ENCODE measurements at regions not wholly inside any gene's neighbourhood (a gene's known extent, or its start where the extent isn't known, plus 50 kb on each side); places are given as distances from the start of the nearest gene placed in this dataset.

GRCh38 chr4:111837761-111838160 is 307.5 kb upstream of the FAM241A start:
- Mint-ChIP-seq H3K9me3 (peaks cover 0 to 1% (median 0%) of the 10 kb centered on the region in 7 donors), H3K4me3 (no peak overlapping the region), H3K27me3 (ENCODE audit: low read depth in 3 of 3) (peaks cover 0 to 2% (median 1%) of the 10 kb centered on the region in 3 donors), H3K27ac (no peak overlapping the region), H3K36me3 (no peaks in the 10 kb centered on the region), H3K4me1 (no peaks in the 10 kb centered on the region)
- Histone ChIP-seq H3K27ac (ENCODE audit: low read depth in 1 of 2, low read length in 2 of 2) (no peak overlapping the region), H3K9ac (ENCODE audit: insufficient read depth, low read length, poor library complexity, severe bottlenecking) (no peak overlapping the region), H4K20me1 (ENCODE audit: insufficient read depth, low read length) (no peaks in the 10 kb centered on the region), H3K27me3 (ENCODE audit: control insufficient read depth in 2 of 2, insufficient read depth in 2 of 2, low read length in 2 of 2) (no peaks in the 10 kb centered on the region), H3K4me1 (ENCODE audit: control insufficient read depth in 1 of 2, insufficient read depth in 2 of 2, low read length in 2 of 2) (no peaks in the 10 kb centered on the region), H2AFZ (ENCODE audit: insufficient read depth, low read depth, low read length, poor library complexity, severe bottlenecking) (no peak overlapping the region), H3K4me3 (replicated peaks in 1 of 3; ENCODE audit: low read depth in 2 of 3, low read length in 3 of 3) (no peak overlapping the region), H3K9me3 (replicated peaks in 1 of 2; ENCODE audit: control insufficient read depth in 1 of 2, insufficient read depth in 1 of 2, low read length in 2 of 2) (no peaks in the 10 kb centered on the region), H3K36me3 (replicated peaks in 1 of 2; ENCODE audit: control insufficient read depth in 1 of 2, insufficient read depth in 2 of 2, low read length in 2 of 2) (no peaks in the 10 kb centered on the region), H3K79me2 (ENCODE audit: insufficient read depth, low read length) (no peaks in the 10 kb centered on the region), H3K4me2 (replicated peaks; ENCODE audit: extremely low read depth, low read length, poor library complexity, severe bottlenecking) (no peak overlapping the region)
- intact Hi-C loops (cut with micrococcal nuclease), result no loop called here
- DNase-seq, result no peak
- WGBS (ENCODE audit: insufficient coverage), result no CpG with 5 or more reads among the region's 2 CpGs
- TF ChIP-seq, protein P1, sequence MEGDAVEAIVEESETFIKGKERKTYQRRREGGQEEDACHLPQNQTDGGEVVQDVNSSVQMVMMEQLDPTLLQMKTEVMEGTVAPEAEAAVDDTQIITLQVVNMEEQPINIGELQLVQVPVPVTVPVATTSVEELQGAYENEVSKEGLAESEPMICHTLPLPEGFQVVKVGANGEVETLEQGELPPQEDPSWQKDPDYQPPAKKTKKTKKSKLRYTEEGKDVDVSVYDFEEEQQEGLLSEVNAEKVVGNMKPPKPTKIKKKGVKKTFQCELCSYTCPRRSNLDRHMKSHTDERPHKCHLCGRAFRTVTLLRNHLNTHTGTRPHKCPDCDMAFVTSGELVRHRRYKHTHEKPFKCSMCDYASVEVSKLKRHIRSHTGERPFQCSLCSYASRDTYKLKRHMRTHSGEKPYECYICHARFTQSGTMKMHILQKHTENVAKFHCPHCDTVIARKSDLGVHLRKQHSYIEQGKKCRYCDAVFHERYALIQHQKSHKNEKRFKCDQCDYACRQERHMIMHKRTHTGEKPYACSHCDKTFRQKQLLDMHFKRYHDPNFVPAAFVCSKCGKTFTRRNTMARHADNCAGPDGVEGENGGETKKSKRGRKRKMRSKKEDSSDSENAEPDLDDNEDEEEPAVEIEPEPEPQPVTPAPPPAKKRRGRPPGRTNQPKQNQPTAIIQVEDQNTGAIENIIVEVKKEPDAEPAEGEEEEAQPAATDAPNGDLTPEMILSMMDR (IDR thresholded peaks at IDR 0.05), result no peak

GRCh38 chr4:111838406-111838930 is 306.8 kb upstream of the FAM241A start:
- no CpG with 5 or more reads among the region's 4 CpGs for WGBS (ENCODE audit: insufficient coverage)
- peaks cover 0 to 2% (median 1%) of the 10 kb centered on the region in 3 donors for H3K27me3 Mint-ChIP-seq (ENCODE audit: low read depth in 3 of 3)

More at GRCh38 chr4:111838406-111838930, 306.8 kb upstream of the FAM241A start:
- Mint-ChIP-seq H3K27ac (no peak overlapping the region), H3K9me3 (peaks cover 0 to 1% (median 0%) of the 10 kb centered on the region in 7 donors), H3K4me3 (no peak overlapping the region), H3K36me3 (no peaks in the 10 kb centered on the region), H3K4me1 (no peaks in the 10 kb centered on the region)
- Histone ChIP-seq H3K79me2 (ENCODE audit: insufficient read depth, low read length) (no peaks in the 10 kb centered on the region), H3K4me1 (ENCODE audit: control insufficient read depth in 1 of 2, insufficient read depth in 2 of 2, low read length in 2 of 2) (no peaks in the 10 kb centered on the region), H3K36me3 (replicated peaks in 1 of 2; ENCODE audit: control insufficient read depth in 1 of 2, insufficient read depth in 2 of 2, low read length in 2 of 2) (no peaks in the 10 kb centered on the region), H3K4me2 (replicated peaks; ENCODE audit: extremely low read depth, low read length, poor library complexity, severe bottlenecking) (no peak overlapping the region), H2AFZ (ENCODE audit: insufficient read depth, low read depth, low read length, poor library complexity, severe bottlenecking) (no peak overlapping the region), H3K27me3 (ENCODE audit: control insufficient read depth in 2 of 2, insufficient read depth in 2 of 2, low read length in 2 of 2) (no peaks in the 10 kb centered on the region), H3K4me3 (replicated peaks in 1 of 3; ENCODE audit: low read depth in 2 of 3, low read length in 3 of 3) (no peak overlapping the region), H3K27ac (ENCODE audit: low read depth in 1 of 2, low read length in 2 of 2) (no peak overlapping the region), H4K20me1 (ENCODE audit: insufficient read depth, low read length) (no peaks in the 10 kb centered on the region), H3K9ac (ENCODE audit: insufficient read depth, low read length, poor library complexity, severe bottlenecking) (no peak overlapping the region), H3K9me3 (replicated peaks in 1 of 2; ENCODE audit: control insufficient read depth in 1 of 2, insufficient read depth in 1 of 2, low read length in 2 of 2) (no peaks in the 10 kb centered on the region)
- DNase-seq, result no peak
- intact Hi-C loops (cut with micrococcal nuclease), result no loop called here
- TF ChIP-seq, protein P1 (IDR thresholded peaks at IDR 0.05), result no peak

All from CD14-positive monocyte (primary cell).